ENCODE measurements at regions not wholly inside any gene's neighbourhood (a gene's known extent, or its start where the extent isn't known, plus 50 kb on each side); places are given as distances from the start of the nearest gene placed in this dataset.

- TF ChIP-seq SUZ12 (IDR thresholded peaks at IDR 0.05; ENCODE audit: extremely low read depth, insufficient read depth, insufficient read length), result no peak
- TF ChIP-seq ZNF274 (IDR thresholded peaks at IDR 0.05; ENCODE audit: low read depth, low read length), result no peak
- no peak for TF ChIP-seq YY1 (IDR thresholded peaks at IDR 0.05; ENCODE audit: insufficient read depth, insufficient read length)
Measured at GRCh38 chr6:86285876-86286275, 643.2 kb upstream of the SYNCRIP start.

Data from NT2/D1 (cell line).